ENCODE measurements at regions not wholly inside any gene's neighbourhood (a gene's known extent, or its start where the extent isn't known, plus 50 kb on each side); places are given as distances from the start of the nearest gene placed in this dataset.

- 50 to 74% (median 62%) methylated on average over 1 of the region's 1 CpG for WGBS, 5 donors
- peak overlapping the region in 2 of 8 donors; percentile 7 to 28 for H3K27ac ChIP-seq
- H3K4me1 ChIP-seq = peaks cover 0 to 6% (median 1%) of the 10 kb centered on the region in 6 donors
- no peaks in the 10 kb centered on the region for H3K9me3 ChIP-seq
- H3K36me3 ChIP-seq = no peaks in the 10 kb centered on the region
- TF ChIP-seq CTCF (IDR thresholded peaks at IDR 0.05 in 8 of 11, conservative IDR thresholded peaks at IDR 0.05 in 3 of 11) (no peak), POLR2AphosphoS5 (IDR thresholded peaks at IDR 0.05) (no peak), POLR2A (IDR thresholded peaks at IDR 0.05) (no peak)
- no peak overlapping the region for H3K4me3 ChIP-seq
- DNase-seq = no peak
- intact Hi-C loops (cut with DNase I; ENCODE audit: low total_unique reads) = no loop called here
- H3K27me3 ChIP-seq (replicated peaks in 1 of 7) = no peaks in the 10 kb centered on the region
These were observed 59.4 kb upstream of the CDK1 start for GRCh38 chr10:60718886-60719285.

GRCh38 chr10:60717852-60718251 lies 60.4 kb upstream of the CDK1 start:
- H3K36me3 ChIP-seq = no peaks in the 10 kb centered on the region
- H3K27me3 ChIP-seq (replicated peaks in 1 of 7) = no peaks in the 10 kb centered on the region
- intact Hi-C loops (cut with DNase I; ENCODE audit: low total_unique reads) = no loop called here
- peaks cover 0 to 6% (median 1%) of the 10 kb centered on the region in 6 donors for H3K4me1 ChIP-seq
- TF ChIP-seq POLR2A (IDR thresholded peaks at IDR 0.05) (no peak), CTCF (IDR thresholded peaks at IDR 0.05 in 8 of 11, conservative IDR thresholded peaks at IDR 0.05 in 3 of 11) (no peak), POLR2AphosphoS5 (IDR thresholded peaks at IDR 0.05) (no peak)
- no peaks in the 10 kb centered on the region for H3K9me3 ChIP-seq
- H3K4me3 ChIP-seq = no peak overlapping the region
- no peak overlapping the region for H3K27ac ChIP-seq
- DNase-seq = no peak

DNA sequence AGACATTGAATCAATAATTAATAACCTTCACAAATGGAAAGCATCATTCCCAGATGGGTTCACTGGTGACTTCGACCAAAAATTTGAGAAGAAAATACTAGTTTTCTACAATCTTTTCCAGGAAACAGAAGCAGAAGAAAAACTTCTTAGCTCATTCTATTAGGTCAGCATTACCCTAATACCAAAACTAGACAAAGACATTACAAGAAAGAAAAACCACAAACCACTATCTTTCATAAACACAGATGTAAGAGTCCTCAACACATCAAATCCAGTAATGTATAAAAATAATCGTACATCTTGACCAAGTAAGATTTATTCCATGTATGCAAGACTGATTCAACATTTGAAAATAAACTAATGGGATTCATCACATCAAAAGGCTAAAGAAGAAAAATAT lies 64.0 kb upstream of the CDK1 start:
- no peak for DNase-seq
- 40 to 61% (median 55%) methylated on average over 2 of the region's 2 CpGs for WGBS, 5 donors
- no peaks in the 10 kb centered on the region for H3K36me3 ChIP-seq
- H3K4me3 ChIP-seq = no peak overlapping the region
- H3K4me1 ChIP-seq = peaks cover 0 to 6% (median 1%) of the 10 kb centered on the region in 6 donors
- TF ChIP-seq POLR2A (IDR thresholded peaks at IDR 0.05) (no peak), CTCF (IDR thresholded peaks at IDR 0.05 in 8 of 11, conservative IDR thresholded peaks at IDR 0.05 in 3 of 11) (no peak), POLR2AphosphoS5 (IDR thresholded peaks at IDR 0.05) (no peak)
- H3K9me3 ChIP-seq = no peaks in the 10 kb centered on the region
- no peaks in the 10 kb centered on the region for H3K27me3 ChIP-seq (replicated peaks in 1 of 7)
- intact Hi-C loops (cut with DNase I; ENCODE audit: low total_unique reads) = no loop called here
- no peak overlapping the region for H3K27ac ChIP-seq

GRCh38 chr10:60711496-60711895 lies 66.8 kb upstream of the CDK1 start:
- WGBS, 5 donors = 79 to 93% (median 89%) methylated on average over 2 of the region's 2 CpGs
- no peak for DNase-seq
- no peaks in the 10 kb centered on the region for H3K27me3 ChIP-seq (replicated peaks in 1 of 7)
- H3K4me3 ChIP-seq = no peak overlapping the region
- TF ChIP-seq POLR2A (IDR thresholded peaks at IDR 0.05) (no peak), POLR2AphosphoS5 (IDR thresholded peaks at IDR 0.05) (no peak), CTCF (IDR thresholded peaks at IDR 0.05 in 8 of 11, conservative IDR thresholded peaks at IDR 0.05 in 3 of 11) (no peak)
- no peaks in the 10 kb centered on the region for H3K36me3 ChIP-seq
- no peaks in the 10 kb centered on the region for H3K9me3 ChIP-seq
- intact Hi-C loops (cut with DNase I; ENCODE audit: low total_unique reads) = no loop called here
- H3K4me1 ChIP-seq = peaks cover 0 to 3% (median 0%) of the 10 kb centered on the region in 6 donors
- H3K27ac ChIP-seq = no peak overlapping the region

Measured in spleen (tissue), 11 donors.